ENCODE measurements at regions not wholly inside any gene's neighbourhood (a gene's known extent, or its start where the extent isn't known, plus 50 kb on each side); places are given as distances from the start of the nearest gene placed in this dataset.

DNA sequence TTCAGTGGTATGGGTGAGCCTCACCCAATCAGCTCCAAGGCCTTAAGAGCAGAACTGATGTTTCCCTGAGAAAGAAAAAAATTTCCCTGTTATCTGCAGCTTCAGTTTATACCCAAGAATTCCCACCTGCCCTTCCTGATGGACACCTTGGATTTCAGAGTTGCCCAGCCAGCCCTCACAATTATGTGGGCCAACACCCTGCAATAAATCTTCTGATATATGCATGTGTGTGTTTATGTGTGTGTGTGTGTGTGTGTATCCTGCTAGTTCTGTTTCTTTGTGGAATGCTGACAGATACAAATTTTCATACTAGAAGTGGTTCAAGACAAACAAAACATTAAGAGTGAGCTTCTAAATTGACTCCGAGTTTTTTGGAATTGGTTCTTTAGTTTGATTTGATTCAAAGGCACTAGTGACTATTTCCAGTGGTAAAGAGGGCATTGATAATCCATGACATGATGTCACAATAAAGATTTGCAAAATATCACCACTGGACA lies 246.6 kb upstream of the BTBD3 start:
- Histone ChIP-seq H3K27ac (no peak overlapping the region), H3K9me3 (no peaks in the 10 kb centered on the region), H3K27me3 (no peaks in the 10 kb centered on the region), H3K4me3 (no peak overlapping the region), H3K4me1 (no peaks in the 10 kb centered on the region), H3K36me3 (no peaks in the 10 kb centered on the region)
- DNase-seq, result no peak
- intact Hi-C loops (cut with DNase I; ENCODE audit: low total_unique reads), result no loop called here
- TF ChIP-seq POLR2A (IDR thresholded peaks at IDR 0.05), result no peak
- TF ChIP-seq, protein P1, sequence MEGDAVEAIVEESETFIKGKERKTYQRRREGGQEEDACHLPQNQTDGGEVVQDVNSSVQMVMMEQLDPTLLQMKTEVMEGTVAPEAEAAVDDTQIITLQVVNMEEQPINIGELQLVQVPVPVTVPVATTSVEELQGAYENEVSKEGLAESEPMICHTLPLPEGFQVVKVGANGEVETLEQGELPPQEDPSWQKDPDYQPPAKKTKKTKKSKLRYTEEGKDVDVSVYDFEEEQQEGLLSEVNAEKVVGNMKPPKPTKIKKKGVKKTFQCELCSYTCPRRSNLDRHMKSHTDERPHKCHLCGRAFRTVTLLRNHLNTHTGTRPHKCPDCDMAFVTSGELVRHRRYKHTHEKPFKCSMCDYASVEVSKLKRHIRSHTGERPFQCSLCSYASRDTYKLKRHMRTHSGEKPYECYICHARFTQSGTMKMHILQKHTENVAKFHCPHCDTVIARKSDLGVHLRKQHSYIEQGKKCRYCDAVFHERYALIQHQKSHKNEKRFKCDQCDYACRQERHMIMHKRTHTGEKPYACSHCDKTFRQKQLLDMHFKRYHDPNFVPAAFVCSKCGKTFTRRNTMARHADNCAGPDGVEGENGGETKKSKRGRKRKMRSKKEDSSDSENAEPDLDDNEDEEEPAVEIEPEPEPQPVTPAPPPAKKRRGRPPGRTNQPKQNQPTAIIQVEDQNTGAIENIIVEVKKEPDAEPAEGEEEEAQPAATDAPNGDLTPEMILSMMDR (IDR thresholded peaks at IDR 0.05), result no peak

DNA sequence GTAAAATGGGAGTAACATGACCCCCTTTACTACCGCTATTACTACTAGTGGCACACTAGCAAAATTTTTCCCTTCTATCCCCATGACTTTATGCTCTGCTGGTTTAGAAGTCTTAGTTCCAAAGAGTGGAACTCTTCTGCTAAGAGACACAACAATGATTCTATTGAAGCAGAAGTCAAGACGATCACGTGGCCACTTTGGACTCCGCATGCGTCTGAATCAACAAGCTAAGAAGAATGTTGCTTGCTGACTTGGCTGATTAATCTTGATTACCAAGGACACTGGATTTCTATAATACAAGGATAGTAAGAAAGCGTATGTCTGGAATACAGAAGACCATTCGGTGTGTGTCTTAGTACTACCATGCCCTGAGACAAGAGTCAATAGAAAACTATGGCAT lies 244.7 kb upstream of the BTBD3 start:
- no peaks in the 10 kb centered on the region for H3K27me3 ChIP-seq
- intact Hi-C loops (cut with DNase I; ENCODE audit: low total_unique reads), result no loop called here
- H3K9me3 ChIP-seq, result no peaks in the 10 kb centered on the region
- no peak overlapping the region for H3K27ac ChIP-seq
- TF ChIP-seq POLR2A (IDR thresholded peaks at IDR 0.05), result no peak
- TF ChIP-seq, protein P1 (IDR thresholded peaks at IDR 0.05), result no peak
- no peak for DNase-seq
- no peaks in the 10 kb centered on the region for H3K4me1 ChIP-seq
- H3K4me3 ChIP-seq, result no peak overlapping the region
- no peaks in the 10 kb centered on the region for H3K36me3 ChIP-seq

DNA sequence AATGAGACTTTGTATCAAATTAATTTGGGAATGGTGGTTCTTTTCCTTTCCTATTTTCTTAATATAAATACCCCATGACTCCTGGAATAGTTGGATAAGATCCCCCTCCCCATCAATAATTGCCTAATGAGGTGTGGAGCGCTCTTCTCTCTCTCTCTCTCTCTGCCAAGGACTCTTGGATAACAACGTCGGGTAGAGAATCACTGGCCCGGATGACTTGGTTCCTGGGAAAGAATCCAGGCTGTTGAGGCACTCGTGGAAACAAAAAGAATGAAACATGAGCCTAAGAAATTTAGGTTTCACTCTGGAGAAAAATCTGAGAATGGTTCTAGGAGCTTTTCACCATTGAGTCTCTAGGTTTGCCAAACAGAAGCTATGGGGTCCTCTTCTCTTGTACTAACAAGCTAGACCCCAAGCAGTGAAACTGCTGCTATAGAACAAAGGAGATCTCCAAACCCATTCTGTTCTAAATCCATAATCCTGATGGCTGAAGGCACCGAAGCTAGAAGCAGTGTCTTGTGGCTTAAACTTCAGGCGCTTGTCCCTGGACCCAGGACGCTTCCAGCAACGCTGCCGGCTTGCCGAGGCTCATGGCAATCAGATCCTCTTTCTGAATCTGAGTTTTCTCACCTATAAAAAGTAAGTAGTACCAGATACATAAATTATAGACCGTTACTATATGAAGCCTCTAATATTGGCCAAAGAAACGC lies 241.6 kb upstream of the BTBD3 start:
- no peak for DNase-seq
- Histone ChIP-seq H3K36me3 (no peaks in the 10 kb centered on the region), H3K27me3 (no peaks in the 10 kb centered on the region), H3K4me3 (no peak overlapping the region), H3K4me1 (no peaks in the 10 kb centered on the region), H3K9me3 (no peaks in the 10 kb centered on the region), H3K27ac (no peak overlapping the region)
- intact Hi-C loops (cut with DNase I; ENCODE audit: low total_unique reads), result no loop called here
- no peak for TF ChIP-seq POLR2A (IDR thresholded peaks at IDR 0.05)
- TF ChIP-seq, protein P1 (IDR thresholded peaks at IDR 0.05), result no peak

DNA sequence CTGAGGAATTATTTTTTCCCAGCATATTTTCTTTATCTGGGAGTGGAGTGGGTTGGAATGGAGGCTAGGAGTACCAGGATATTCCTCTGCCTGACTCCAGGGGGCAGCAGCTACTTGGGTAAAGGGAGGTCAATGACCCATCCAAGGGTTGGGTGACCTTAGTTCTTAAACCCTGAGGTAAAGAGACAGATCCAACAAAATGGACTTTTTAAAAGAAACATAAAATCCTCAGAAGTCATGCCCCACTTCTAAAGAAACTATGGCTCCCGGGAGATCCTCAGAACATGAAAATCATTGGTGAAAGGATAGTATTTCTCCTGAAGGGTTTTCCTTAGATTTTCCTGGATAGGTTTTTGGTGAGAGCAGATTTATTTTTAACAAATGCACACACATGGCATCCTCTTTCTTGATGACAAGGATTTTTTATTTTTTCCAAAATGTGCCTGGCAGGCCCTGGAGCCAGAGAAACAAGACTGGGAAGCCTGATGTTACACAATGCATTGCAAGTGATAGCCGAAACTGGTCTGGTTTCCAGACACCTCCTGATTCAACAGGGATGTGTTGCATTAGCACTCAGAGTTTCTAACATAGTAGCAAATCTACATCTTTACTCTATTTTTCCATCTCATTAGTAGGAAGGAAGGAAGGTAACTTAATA lies 240.9 kb upstream of the BTBD3 start:
- Histone ChIP-seq H3K27ac (no peak overlapping the region), H3K4me3 (no peak overlapping the region), H3K4me1 (no peaks in the 10 kb centered on the region), H3K36me3 (no peaks in the 10 kb centered on the region), H3K27me3 (no peaks in the 10 kb centered on the region), H3K9me3 (no peaks in the 10 kb centered on the region)
- TF ChIP-seq POLR2A (IDR thresholded peaks at IDR 0.05), result no peak
- TF ChIP-seq, protein P1 (IDR thresholded peaks at IDR 0.05), result peak; percentile 50 to 61 (median 54)
- DNase-seq, result no peak
- intact Hi-C loops (cut with DNase I; ENCODE audit: low total_unique reads), result no loop called here

DNA sequence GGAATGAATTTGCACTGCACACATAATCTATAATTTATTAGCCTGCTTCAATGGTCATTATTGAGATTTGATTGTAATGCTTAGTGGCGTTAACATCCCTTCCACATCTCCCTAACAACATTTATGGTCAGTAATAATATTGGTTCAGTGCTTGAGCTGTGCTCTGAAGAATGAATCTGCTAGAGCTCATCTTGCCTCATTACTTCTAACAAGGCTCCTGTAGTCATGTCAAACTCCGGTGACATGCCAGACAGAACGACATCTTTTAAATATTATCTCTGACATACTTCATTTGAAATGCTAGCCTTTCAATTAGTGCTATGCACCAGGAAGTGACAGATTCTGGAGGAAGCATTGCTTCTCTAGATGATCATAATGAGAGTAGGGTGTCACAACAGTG lies 240.3 kb upstream of the BTBD3 start:
- no peak for DNase-seq
- H3K9me3 ChIP-seq, result no peaks in the 10 kb centered on the region
- H3K4me3 ChIP-seq, result no peak overlapping the region
- no peaks in the 10 kb centered on the region for H3K36me3 ChIP-seq
- intact Hi-C loops (cut with DNase I; ENCODE audit: low total_unique reads), result no loop called here
- TF ChIP-seq POLR2A (IDR thresholded peaks at IDR 0.05), result no peak
- TF ChIP-seq, protein P1 (IDR thresholded peaks at IDR 0.05), result no peak
- H3K27ac ChIP-seq, result no peak overlapping the region
- H3K27me3 ChIP-seq, result no peaks in the 10 kb centered on the region
- H3K4me1 ChIP-seq, result no peaks in the 10 kb centered on the region

Measured in uterus (tissue), 3 donors.